T47D (cell line): ENCODE measurements at regions not wholly inside any gene's neighbourhood (a gene's known extent, or its start where the extent isn't known, plus 50 kb on each side); places are given as distances from the start of the nearest gene placed in this dataset.

Experiments
- DNase-seq, 2 experiments: peaks; one replicate each; pipeline versions ENCODE4 v3.0.0 to v3.0.0-alpha.2; 2011 to 2012; ENCODE audit warnings: low read depth in 1 of 2, low spot score in 1 of 2
- JUND ChIP-seq: IDR thresholded peaks from 2 replicates; pipeline ENCODE4 v1.6.1; 2012; ENCODE audit warnings: low read depth
- in situ Hi-C: cut with HindIII; loops from 2 replicates; pipeline ENCODE4 v1.10.0; 2016; ENCODE audit warnings: low sequenced_read_pairs, low pct_unique_long_range_greater_than_20kb

- in situ Hi-C loops, result no loop called here
- no peak for TF ChIP-seq JUND
- no peak for DNase-seq
Measured at GRCh38 chr12:24759155-24759554, 189.7 kb downstream of the BCAT1 start.

DNA sequence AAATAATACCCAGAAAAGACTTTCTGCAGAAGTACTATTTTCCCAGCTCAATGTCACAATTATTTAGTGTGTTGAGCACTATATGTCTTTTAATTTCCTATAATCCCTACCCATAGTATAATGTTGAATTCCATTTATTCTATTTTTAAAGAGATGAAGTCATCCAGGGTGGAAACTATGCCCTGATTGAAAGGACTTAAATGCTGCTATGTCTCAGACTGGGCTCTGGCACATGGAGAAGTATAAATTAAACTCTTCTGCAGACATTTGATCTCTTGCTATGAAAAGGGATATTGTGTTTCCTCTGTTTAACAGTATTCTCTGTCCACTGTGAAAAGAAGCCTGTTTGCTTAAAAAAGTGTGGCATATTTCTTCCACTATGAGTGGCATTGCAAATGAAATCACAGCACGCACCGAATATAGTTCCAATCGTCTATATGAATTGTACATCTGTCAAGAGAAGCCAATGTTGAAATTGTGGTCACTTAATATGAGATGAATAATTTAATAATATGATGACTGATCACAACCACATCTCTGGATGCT lies 192.3 kb downstream of the BCAT1 start:
- in situ Hi-C loops, result no loop called here
- no peak for TF ChIP-seq JUND
- DNase-seq, result no peak

GRCh38 chr12:24754690-24755638 lies 193.9 kb downstream of the BCAT1 start:
- DNase-seq, result no peak
- no peak for TF ChIP-seq JUND
- in situ Hi-C loops, result no loop called here

DNA sequence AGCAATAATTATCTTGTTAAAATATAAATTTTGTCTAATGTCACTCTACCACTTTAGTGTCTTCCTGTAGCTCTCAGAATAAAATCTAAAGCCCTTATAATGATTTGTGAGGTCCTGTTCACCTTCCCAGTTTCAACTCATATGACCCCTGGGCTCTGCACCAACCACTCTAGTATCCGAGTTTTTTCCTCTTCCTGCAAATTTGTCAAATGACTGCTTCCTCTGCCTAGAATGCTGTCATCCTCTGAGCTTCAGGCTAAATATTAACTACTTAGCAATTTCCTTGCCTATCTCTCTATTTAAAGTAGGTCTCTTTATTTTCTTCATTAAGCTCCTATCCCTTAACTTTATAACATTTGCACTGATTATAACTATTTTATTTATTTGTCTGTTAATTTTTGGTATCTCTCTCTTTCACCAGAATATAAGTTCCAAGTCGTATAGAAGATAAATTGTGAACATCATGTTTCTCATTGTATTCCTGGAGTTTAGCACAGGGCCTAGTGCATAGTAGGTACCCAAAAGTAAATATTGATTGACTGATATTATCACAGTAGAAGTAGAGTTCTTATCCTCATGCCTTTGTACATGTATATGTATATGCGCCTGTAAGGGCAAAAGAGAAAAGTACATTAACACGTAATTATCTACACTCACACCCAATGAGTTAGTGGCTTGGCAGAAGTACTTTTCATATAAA lies 196.0 kb downstream of the BCAT1 start:
- DNase-seq, result no peak
- in situ Hi-C loops, result no loop called here
- TF ChIP-seq JUND, result no peak

GRCh38 chr12:24751181-24751580 lies 197.7 kb downstream of the BCAT1 start:
- no peak for TF ChIP-seq JUND
- DNase-seq, result no peak
- in situ Hi-C loops, result no loop called here

- no peak for TF ChIP-seq JUND
- in situ Hi-C loops, result no loop called here
Measured at GRCh38 chr12:24750263-24750662, 198.6 kb downstream of the BCAT1 start.

DNA sequence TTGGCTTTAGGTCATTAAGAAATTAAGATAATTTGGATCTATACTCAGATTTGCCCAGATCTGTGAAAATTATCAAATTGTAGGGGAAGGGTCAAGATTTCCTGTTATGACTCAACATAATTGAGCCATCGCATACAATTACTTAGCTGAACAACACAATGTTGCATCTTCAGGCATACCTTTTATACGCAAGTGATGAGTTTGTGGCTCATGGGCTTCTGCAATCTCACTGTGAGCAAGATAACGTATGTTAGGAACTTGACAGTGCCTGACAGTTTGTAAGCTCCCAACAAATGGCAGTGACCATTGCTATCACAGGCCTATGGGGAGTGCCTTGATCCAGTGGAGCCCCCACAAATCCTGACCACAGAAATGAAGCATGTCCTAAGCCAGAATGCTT lies 199.7 kb downstream of the BCAT1 start:
- DNase-seq, result no peak
- in situ Hi-C loops, result no loop called here
- no peak for TF ChIP-seq JUND

More at GRCh38 chr12:24750263-24750662, 198.6 kb downstream of the BCAT1 start:
- DNase-seq, result no peak

DNA sequence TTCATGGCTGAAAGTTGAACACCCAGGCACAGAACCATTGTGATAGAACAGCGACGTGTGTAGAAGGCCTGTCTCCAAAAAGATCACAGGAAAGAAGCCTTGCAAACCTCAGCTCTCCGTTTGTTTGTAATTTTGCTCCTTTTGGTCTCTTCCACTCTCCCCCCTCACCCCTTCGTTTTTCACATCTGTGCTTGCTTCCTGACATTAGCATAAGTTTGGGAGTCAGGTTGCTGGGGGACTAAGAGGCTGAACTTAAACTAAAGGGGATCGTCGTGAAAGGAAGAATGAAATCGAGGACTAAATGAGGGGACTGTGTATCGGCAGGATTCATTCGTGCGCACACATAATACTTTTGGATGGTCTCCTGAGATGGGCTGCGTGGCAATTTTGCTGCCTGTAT lies 200.6 kb downstream of the BCAT1 start:
- in situ Hi-C loops, result no loop called here
- DNase-seq, result no peak
- no peak for TF ChIP-seq JUND

- in situ Hi-C loops, result no loop called here
- DNase-seq, result no peak
- no peak for TF ChIP-seq JUND
Measured at GRCh38 chr12:24746864-24747263, 202.0 kb downstream of the BCAT1 start.

GRCh38 chr12:24746006-24746671 lies 202.8 kb downstream of the BCAT1 start:
- TF ChIP-seq JUND, result no peak
- DNase-seq, result no peak
- in situ Hi-C loops, result no loop called here

GRCh38 chr12:24743941-24744793 lies 204.7 kb downstream of the BCAT1 start:
- no peak for DNase-seq
- TF ChIP-seq JUND, result no peak
- in situ Hi-C loops, result no loop called here

GRCh38 chr12:24742378-24742777 lies 206.5 kb downstream of the BCAT1 start:
- DNase-seq, result no peak
- in situ Hi-C loops, result no loop called here
- no peak for TF ChIP-seq JUND
